NCI-H1105 treated with DMSO at 0.1 percent for 48 hours (cell line): ENCODE measurements at regions not wholly inside any gene's neighbourhood (a gene's known extent, or its start where the extent isn't known, plus 50 kb on each side); places are given as distances from the start of the nearest gene placed in this dataset.
"Not testable (repeated sequence)": the region's sequence is repeated elsewhere in the genome, so short reads cannot be mapped to it uniquely, and the experiment has no call there.

Experiments
- DNase-seq: peaks from one replicate; lab custom pipeline; 2025; lab: John Stamatoyannopoulos, UW

GRCh38 chr10:124242791-124243190 is 149.4 kb upstream of the CHST15 start:
- no peak for DNase-seq

GRCh38 chr10:124242365-124242764 is 149.0 kb upstream of the CHST15 start:
- DNase-seq = no peak

GRCh38 chr10:124241510-124241909 is 148.1 kb upstream of the CHST15 start:
- DNase-seq = not testable (repeated sequence)

- DNase-seq = no peak
These were observed 147.5 kb upstream of the CHST15 start for GRCh38 chr10:124240839-124241291.

GRCh38 chr10:124239696-124240095 is 146.3 kb upstream of the CHST15 start:
- DNase-seq = no peak

GRCh38 chr10:124239134-124239533 is 145.7 kb upstream of the CHST15 start:
- no peak for DNase-seq

GRCh38 chr10:124238367-124238766 is 145.0 kb upstream of the CHST15 start:
- DNase-seq = no peak

- no peak for DNase-seq
These were observed 144.0 kb upstream of the CHST15 start for GRCh38 chr10:124237282-124237961.

GRCh38 chr10:124236816-124237215 is 143.4 kb upstream of the CHST15 start:
- no peak for DNase-seq

GRCh38 chr10:124236136-124236535 is 142.7 kb upstream of the CHST15 start:
- DNase-seq = no peak

GRCh38 chr10:124235232-124235631 is 141.8 kb upstream of the CHST15 start:
- no peak for DNase-seq

- no peak for DNase-seq
These were observed 140.2 kb upstream of the CHST15 start for GRCh38 chr10:124233546-124234138.

GRCh38 chr10:124232686-124233545 is 139.5 kb upstream of the CHST15 start:
- DNase-seq = no peak

GRCh38 chr10:124231168-124232155 is 138.1 kb upstream of the CHST15 start:
- no peak for DNase-seq

GRCh38 chr10:124230635-124231167 is 137.3 kb upstream of the CHST15 start:
- no peak for DNase-seq

- no peak for DNase-seq
These were observed 136.7 kb upstream of the CHST15 start for GRCh38 chr10:124229989-124230634.

GRCh38 chr10:124229201-124229988 is 136.0 kb upstream of the CHST15 start:
- DNase-seq = no peak

GRCh38 chr10:124228471-124228870 is 135.1 kb upstream of the CHST15 start:
- no peak for DNase-seq

- DNase-seq = no peak
These were observed 134.6 kb upstream of the CHST15 start for GRCh38 chr10:124227988-124228387.
